Prostate gland (tissue), 2 donors: ENCODE measurements at regions not wholly inside any gene's neighbourhood (a gene's known extent, or its start where the extent isn't known, plus 50 kb on each side); places are given as distances from the start of the nearest gene placed in this dataset.

ENCODE experiments used
- POLR2A ChIP-seq: fragments of 450-650 bp; IDR thresholded peaks from one replicate; pipeline ENCODE4 v1.6.1; 2016; ENCODE audit warnings: antibody characterized with exemption, mild to moderate bottlenecking
- POLR2AphosphoS5 ChIP-seq: sonication (generic); formaldehyde crosslinking; IDR thresholded peaks from one replicate; pipeline ENCODE4 v1.6.1; 2017; ENCODE audit warnings: antibody characterized with exemption
- TF ChIP-seq, protein P1 (sequence below), 4 experiments: fragments of 200-600 bp in 2 of 4; fragments of 450-650 bp in 2 of 4; sonication (generic) in 2 of 4; IDR thresholded peaks; 1 replicate in 3 of 4; 2 replicates in 1 of 4; pipeline ENCODE4 v1.5.1; 2016 to 2019; ENCODE audit warnings: antibody characterized with exemption in 4 of 4, mild to moderate bottlenecking in 2 of 4, moderate library complexity in 2 of 4

DNA sequence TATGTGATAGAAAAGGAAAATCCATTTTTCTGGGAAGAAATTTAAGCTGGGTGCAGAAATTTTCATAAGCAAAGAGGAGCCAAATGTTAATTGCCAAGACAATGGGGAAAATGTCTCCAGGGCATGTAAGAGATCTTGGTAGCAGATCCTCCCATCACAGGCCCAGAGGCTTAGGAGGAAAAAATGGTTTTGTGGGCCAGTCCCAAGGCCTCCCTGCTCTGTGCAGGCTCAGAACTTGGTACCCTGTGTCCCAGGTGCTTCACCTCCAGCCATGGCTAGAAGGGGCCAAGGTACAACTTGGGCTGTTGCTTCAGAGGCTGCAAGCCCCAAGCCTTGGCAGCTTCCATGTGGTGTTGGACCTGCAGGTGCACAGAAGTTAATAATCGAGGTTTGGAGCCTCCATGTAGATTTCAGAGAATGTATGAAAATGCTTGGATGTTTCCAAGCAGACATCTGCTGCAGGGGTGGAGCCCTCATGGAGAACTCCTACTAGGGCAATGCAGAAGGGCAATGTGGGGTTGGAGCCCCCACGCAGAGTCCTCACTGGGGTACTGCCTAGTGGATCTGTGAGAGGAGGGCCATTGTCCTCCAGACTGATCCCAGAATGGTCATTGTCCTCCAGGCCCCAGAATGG is 77.7 kb upstream of the ATP2B1 start:
- TF ChIP-seq POLR2AphosphoS5 (no peak), POLR2A (no peak)
- TF ChIP-seq, protein P1, sequence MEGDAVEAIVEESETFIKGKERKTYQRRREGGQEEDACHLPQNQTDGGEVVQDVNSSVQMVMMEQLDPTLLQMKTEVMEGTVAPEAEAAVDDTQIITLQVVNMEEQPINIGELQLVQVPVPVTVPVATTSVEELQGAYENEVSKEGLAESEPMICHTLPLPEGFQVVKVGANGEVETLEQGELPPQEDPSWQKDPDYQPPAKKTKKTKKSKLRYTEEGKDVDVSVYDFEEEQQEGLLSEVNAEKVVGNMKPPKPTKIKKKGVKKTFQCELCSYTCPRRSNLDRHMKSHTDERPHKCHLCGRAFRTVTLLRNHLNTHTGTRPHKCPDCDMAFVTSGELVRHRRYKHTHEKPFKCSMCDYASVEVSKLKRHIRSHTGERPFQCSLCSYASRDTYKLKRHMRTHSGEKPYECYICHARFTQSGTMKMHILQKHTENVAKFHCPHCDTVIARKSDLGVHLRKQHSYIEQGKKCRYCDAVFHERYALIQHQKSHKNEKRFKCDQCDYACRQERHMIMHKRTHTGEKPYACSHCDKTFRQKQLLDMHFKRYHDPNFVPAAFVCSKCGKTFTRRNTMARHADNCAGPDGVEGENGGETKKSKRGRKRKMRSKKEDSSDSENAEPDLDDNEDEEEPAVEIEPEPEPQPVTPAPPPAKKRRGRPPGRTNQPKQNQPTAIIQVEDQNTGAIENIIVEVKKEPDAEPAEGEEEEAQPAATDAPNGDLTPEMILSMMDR (IDR thresholded peaks at IDR 0.05) = no peak
